Endothelial cell of umbilical vein (primary cell): ENCODE measurements at regions not wholly inside any gene's neighbourhood (a gene's known extent, or its start where the extent isn't known, plus 50 kb on each side); places are given as distances from the start of the nearest gene placed in this dataset.

Experiments used
- BruUV-seq: library from RNA; stranded (reverse); fragments of 400-500 nt; replicated peaks from 2 replicates; lab custom pipeline; 2021; lab: Mats Ljungman, UMichigan
- CTCF ChIA-PET: fragments of 300-600, 350-600 bp; sonication (Branson Sonifier 250); formaldehyde crosslinking; loops from one replicate; lab custom pipeline; 2021; ENCODE audit warnings: antibody characterized with exemption, inconsistent platforms; lab: Charles Lee
- POLR2A ChIA-PET: fragments of 300-600, 350-600 bp; sonication (Branson Sonifier 250); formaldehyde crosslinking; loops from one replicate; lab custom pipeline; 2021; ENCODE audit warnings: antibody characterized with exemption, inconsistent platforms; lab: Charles Lee
- DNase-seq: peaks from one replicate; pipeline ENCODE4 v3.0.0-alpha.2; 2011; ENCODE audit warnings: low read depth, low spot score
- FAIRE-seq: peaks from 2 replicates; lab custom pipeline; 2011; peaks lifted over from hg19 to GRCh38; lab: Jason Lieb, UNC
- H2AFZ ChIP-seq: 2 replicates; pipeline ENCODE4 v1.6.0; 2012; ENCODE audit warnings: low read depth, low read length, control low read depth, inconsistent platforms
- H3K27ac ChIP-seq: 2 replicates; pipeline ENCODE4 v1.5.1; 2011; ENCODE audit warnings: low read depth, mild to moderate bottlenecking, control low read depth, low read length, moderate library complexity; ENCODE audit not compliant: insufficient read depth
- H3K27me3 ChIP-seq, 2 experiments: 2 replicates each; pipeline versions ENCODE4 v1.6.0 to v1.6.1; 2011; ENCODE audit warnings: low read length in 2 of 2, mixed read lengths in 1 of 2; ENCODE audit not compliant: control insufficient read depth in 2 of 2, insufficient read depth in 2 of 2
- H3K36me3 ChIP-seq, 2 experiments: 2 replicates in 1 of 2; 3 replicates in 1 of 2; pipeline ENCODE4 v1.5.1; 2011; ENCODE audit warnings: low read length in 2 of 2, mild to moderate bottlenecking in 1 of 2, moderate library complexity in 1 of 2; ENCODE audit not compliant: control insufficient read depth in 2 of 2, insufficient read depth in 2 of 2; ENCODE audit errors: extremely low read depth in 1 of 2
- H3K4me1 ChIP-seq: 3 replicates; pipeline ENCODE4 v1.5.1; 2011; ENCODE audit warnings: mild to moderate bottlenecking, low read length; ENCODE audit not compliant: control insufficient read depth, insufficient read depth; ENCODE audit errors: extremely low read depth
- H3K4me2 ChIP-seq: 2 replicates; pipeline ENCODE4 v1.6.1; 2011; ENCODE audit warnings: low read length, control low read depth, mixed read lengths; ENCODE audit not compliant: insufficient read depth
- H3K4me3 ChIP-seq, 3 experiments: fragments of 200-600 bp in 1 of 3; sonication (generic), shearing (Covaris generic) in 1 of 3; replicated peaks in 1 of 3; 2 replicates each; pipeline ENCODE4 v1.5.1; 2011 to 2016; ENCODE audit warnings: control low read depth in 3 of 3, low read length in 3 of 3, mild to moderate bottlenecking in 2 of 3, inconsistent platforms in 1 of 3, low read depth in 1 of 3, moderate library complexity in 1 of 3; ENCODE audit not compliant: insufficient read depth in 1 of 3
- H3K79me2 ChIP-seq: 2 replicates; pipeline ENCODE4 v1.6.0; 2012; ENCODE audit warnings: low read length, inconsistent platforms; ENCODE audit not compliant: control insufficient read depth, insufficient read depth
- H3K9ac ChIP-seq: replicated peaks from 2 replicates; pipeline ENCODE3; 2011; ENCODE audit warnings: low read length, control low read depth; ENCODE audit not compliant: insufficient read depth; ENCODE audit errors: extremely low read depth
- H3K9me1 ChIP-seq: replicated peaks from 3 replicates; pipeline ENCODE4 v1.6.0; 2011; ENCODE audit warnings: mild to moderate bottlenecking, low read length; ENCODE audit not compliant: control insufficient read depth, insufficient read depth; ENCODE audit errors: extremely low read depth
- H3K9me3 ChIP-seq: replicated peaks from 2 replicates; pipeline ENCODE4 v1.5.1; 2012; ENCODE audit warnings: low read length, inconsistent platforms; ENCODE audit not compliant: control insufficient read depth, insufficient read depth
- H4K20me1 ChIP-seq: replicated peaks from 2 replicates; pipeline ENCODE3; 2011; ENCODE audit warnings: mild to moderate bottlenecking, low read length; ENCODE audit not compliant: control insufficient read depth, insufficient read depth; ENCODE audit errors: extremely low read depth
- CTCF ChIP-seq, 2 donors: IDR thresholded peaks; 1 replicate in 1 of 2; 2 replicates in 1 of 2; pipeline ENCODE4 v1.5.1; 2011; ENCODE audit warnings: low read length in 2 of 2, mild to moderate bottlenecking in 2 of 2, moderate library complexity in 2 of 2, control low read depth in 1 of 2, inconsistent platforms in 1 of 2, low read depth in 1 of 2; ENCODE audit not compliant: insufficient read depth in 1 of 2; ENCODE audit errors: extremely low read depth in 1 of 2
- EZH2 ChIP-seq: IDR thresholded peaks from 2 replicates; pipeline ENCODE4 v1.6.1; 2012; ENCODE audit warnings: borderline replicate concordance, low read depth, mild to moderate bottlenecking, moderate library complexity, low read length, inconsistent platforms; ENCODE audit not compliant: severe bottlenecking
- FOS ChIP-seq: IDR thresholded peaks from 2 replicates; pipeline ENCODE4 v1.6.1; 2011; ENCODE audit warnings: mild to moderate bottlenecking, low read length, moderate library complexity, borderline replicate concordance; ENCODE audit not compliant: insufficient read depth
- GATA2 ChIP-seq: IDR thresholded peaks from 2 replicates; pipeline ENCODE4 v1.7.0; 2011; ENCODE audit warnings: low read depth, mild to moderate bottlenecking, moderate library complexity, mixed read lengths, low read length; ENCODE audit not compliant: insufficient read length, insufficient read depth
- JUN ChIP-seq: IDR thresholded peaks from 2 replicates; pipeline ENCODE4 v1.6.1; 2011; ENCODE audit warnings: borderline replicate concordance, low read depth; ENCODE audit not compliant: insufficient read length, insufficient read depth
- MAX ChIP-seq: IDR thresholded peaks from 2 replicates; pipeline ENCODE4 v1.6.1; 2011; ENCODE audit not compliant: insufficient read depth, insufficient read length
- MYC ChIP-seq: IDR thresholded peaks from one replicate; pipeline ENCODE4 v1.6.1; 2011; ENCODE audit warnings: mild to moderate bottlenecking, low read depth, low read length
- POLR2A ChIP-seq: IDR thresholded peaks from 2 replicates; pipeline ENCODE4 v1.6.1; 2012; ENCODE audit warnings: low read depth, mild to moderate bottlenecking, control low read depth, low read length
- POLR2AphosphoS5 ChIP-seq: IDR thresholded peaks from 2 replicates; pipeline ENCODE4 v1.6.1; 2012; ENCODE audit warnings: low read depth, mild to moderate bottlenecking, control low read depth, low read length, moderate library complexity; ENCODE audit not compliant: insufficient read depth
- dilution Hi-C: fragments of 300-500 bp; cut with MboI; formaldehyde crosslinking; loops from one replicate; pipeline ENCODE4 v1.15.0; 2019; ENCODE audit warnings: low sequenced_read_pairs; ENCODE audit not compliant: extremely low pct_ligation_motif_present
- intact Hi-C: fragments of 100-400 bp; cut with micrococcal nuclease; formaldehyde crosslinking; loops from one replicate; pipeline ENCODE4 v1.10.0; 2022

GRCh38 chr10:120279196-120279595, 177.8 kb upstream of the PLPP4 start:
- TF ChIP-seq EZH2 (no peak), MYC (no peak), FOS (no peak), MAX (no peak), POLR2AphosphoS5 (no peak), CTCF (IDR thresholded peaks at IDR 0.05; ENCODE audit: extremely low read depth in 1 of 2, insufficient read depth in 1 of 2, low read depth in 1 of 2, low read length in 2 of 2) (no peak), POLR2A (no peak), GATA2 (no peak), JUN (no peak)
- Histone ChIP-seq H3K36me3 (no peaks in the 10 kb centered on the region), H3K4me2 (no peak overlapping the region), H3K9me1 (no peaks in the 10 kb centered on the region), H3K79me2 (no peaks in the 10 kb centered on the region), H2AFZ (no peak overlapping the region), H3K27ac (no peak overlapping the region), H3K27me3 (no peaks in the 10 kb centered on the region), H3K4me3 (no peak overlapping the region), H4K20me1 (no peaks in the 10 kb centered on the region), H3K9ac (no peak overlapping the region), H3K9me3 (no peaks in the 10 kb centered on the region), H3K4me1 (no peaks in the 10 kb centered on the region)
- ChIA-PET CTCF (no interaction called here), POLR2A (no interaction called here)
- FAIRE-seq (no peak), DNase-seq (no peak)
- dilution Hi-C loops (no loop called here), intact Hi-C loops (no loop called here)
- BruUV-seq, result no TSS peak
